ENCODE measurements at regions not wholly inside any gene's neighbourhood (a gene's known extent, or its start where the extent isn't known, plus 50 kb on each side); places are given as distances from the start of the nearest gene placed in this dataset.
A peak's percentile ranks its signal among the peaks of the same experiment; 100 is the strongest.

DNA sequence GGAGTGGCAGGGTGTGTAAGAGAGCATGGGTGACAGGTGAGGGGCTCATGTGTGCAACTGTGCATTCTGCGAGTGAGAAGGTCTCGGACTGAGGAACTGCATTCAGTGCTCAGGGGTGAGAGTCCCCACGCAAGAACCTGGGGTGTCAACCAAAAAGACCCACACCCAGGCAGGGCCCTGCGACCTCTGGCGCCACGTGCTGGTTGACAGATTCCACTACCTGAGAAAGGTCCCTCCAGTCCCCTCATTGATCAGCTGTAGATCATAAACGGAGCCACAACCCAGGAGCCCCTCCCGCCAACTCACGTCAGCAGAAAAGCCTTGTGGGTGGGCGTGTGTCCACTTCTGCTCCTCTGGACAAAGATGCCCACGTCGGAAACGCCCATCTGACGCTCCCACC, 98.7 kb downstream of the ASCL4 start:
- no peak for DNase-seq
- H3K27ac ChIP-seq: no peak overlapping the region
- H3K9me3 ChIP-seq: no peaks in the 10 kb centered on the region
- no peaks in the 10 kb centered on the region for H3K27me3 ChIP-seq
- H3K4me3 ChIP-seq: no peak overlapping the region
- TF ChIP-seq POLR2A (IDR thresholded peaks at IDR 0.05): no peak
- TF ChIP-seq CTCF (IDR thresholded peaks at IDR 0.05): no peak
- H3K36me3 ChIP-seq: no peaks in the 10 kb centered on the region
- no peaks in the 10 kb centered on the region for H3K4me1 ChIP-seq

DNA sequence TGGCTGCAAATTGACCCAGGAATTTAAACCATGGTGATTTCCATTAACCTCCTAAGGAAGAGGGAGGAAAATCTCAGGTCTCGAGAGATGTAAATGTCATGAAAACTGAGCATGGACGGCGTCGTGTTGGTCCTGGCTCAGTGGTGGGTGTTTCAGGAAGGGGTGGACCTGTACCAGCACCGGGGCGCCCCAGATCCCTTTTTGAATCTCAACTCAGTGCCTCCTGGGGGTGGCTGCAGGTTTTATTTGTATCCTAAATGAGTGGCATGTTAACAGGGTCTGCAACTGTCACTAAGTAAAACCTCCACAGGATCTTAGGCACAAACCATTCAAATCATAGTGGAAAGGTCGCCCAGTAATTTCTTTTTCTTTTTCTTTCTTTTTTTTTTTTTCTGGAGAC, 101.3 kb downstream of the ASCL4 start:
- no peak for TF ChIP-seq POLR2A (IDR thresholded peaks at IDR 0.05)
- no peak for TF ChIP-seq CTCF (IDR thresholded peaks at IDR 0.05)
- Histone ChIP-seq H3K9me3 (no peaks in the 10 kb centered on the region), H3K4me3 (no peak overlapping the region), H3K4me1 (no peaks in the 10 kb centered on the region), H3K27me3 (no peaks in the 10 kb centered on the region), H3K36me3 (no peaks in the 10 kb centered on the region), H3K27ac (no peak overlapping the region)
- no peak for DNase-seq

DNA sequence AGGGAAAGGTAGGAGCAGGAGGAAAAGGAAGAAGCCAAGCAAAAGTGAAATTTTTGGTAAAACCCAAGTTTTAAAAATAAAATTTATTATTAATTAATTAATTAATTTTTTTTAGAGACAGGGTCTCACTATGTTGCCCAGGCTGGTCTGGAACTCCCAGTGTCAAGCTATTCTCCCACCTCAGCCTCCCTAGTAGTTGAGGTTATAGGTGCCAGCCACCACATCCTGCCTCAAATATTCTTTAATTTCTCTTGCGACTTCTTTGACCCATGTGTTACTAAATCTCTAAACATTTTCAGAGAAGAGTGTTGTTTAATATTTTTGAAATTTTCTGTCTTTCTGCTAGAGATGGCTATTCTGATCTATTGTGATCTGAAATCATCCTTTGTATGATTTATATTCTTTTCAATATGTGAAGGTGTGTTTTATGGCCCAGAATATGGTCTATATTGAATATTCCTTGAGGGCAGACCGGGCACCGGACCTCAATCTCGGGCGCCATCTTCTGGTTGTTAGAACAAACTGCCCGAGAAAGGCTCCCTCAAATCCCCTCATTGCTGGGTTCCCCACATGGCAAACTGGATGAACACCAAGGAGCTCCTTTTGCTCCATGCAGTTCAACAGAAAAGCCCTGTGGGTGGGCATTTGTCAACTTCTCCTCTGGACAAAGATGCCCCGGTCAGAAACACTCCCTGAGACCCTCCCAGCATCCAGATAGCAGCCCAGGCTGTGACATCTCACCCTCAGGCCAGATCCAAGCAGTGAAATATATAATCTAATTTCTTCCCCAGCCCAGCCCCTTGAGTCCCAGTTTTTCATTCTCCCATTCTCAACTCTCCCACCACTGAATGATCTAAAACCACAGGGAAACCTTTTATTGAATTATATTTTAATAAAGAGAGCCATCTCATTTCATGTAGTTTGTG, 110.5 kb downstream of the ASCL4 start:
- Histone ChIP-seq H3K4me1 (no peaks in the 10 kb centered on the region), H3K36me3 (no peaks in the 10 kb centered on the region), H3K9me3 (no peaks in the 10 kb centered on the region), H3K27ac (no peak overlapping the region), H3K4me3 (no peak overlapping the region), H3K27me3 (no peaks in the 10 kb centered on the region)
- peak in 5 of 6 experiments; percentile 63 to 66 (median 65) for TF ChIP-seq CTCF (IDR thresholded peaks at IDR 0.05)
- no peak for TF ChIP-seq POLR2A (IDR thresholded peaks at IDR 0.05)
- peak; percentile 43 to 78 (median 61) for DNase-seq

- Histone ChIP-seq H3K27me3 (no peaks in the 10 kb centered on the region), H3K27ac (no peak overlapping the region), H3K4me1 (no peaks in the 10 kb centered on the region), H3K9me3 (no peaks in the 10 kb centered on the region), H3K36me3 (no peaks in the 10 kb centered on the region), H3K4me3 (no peak overlapping the region)
- no peak for DNase-seq
- TF ChIP-seq POLR2A (IDR thresholded peaks at IDR 0.05) (no peak), CTCF (IDR thresholded peaks at IDR 0.05) (no peak)
These were observed 114.3 kb downstream of the ASCL4 start for GRCh38 chr12:107888789-107889188.

DNA sequence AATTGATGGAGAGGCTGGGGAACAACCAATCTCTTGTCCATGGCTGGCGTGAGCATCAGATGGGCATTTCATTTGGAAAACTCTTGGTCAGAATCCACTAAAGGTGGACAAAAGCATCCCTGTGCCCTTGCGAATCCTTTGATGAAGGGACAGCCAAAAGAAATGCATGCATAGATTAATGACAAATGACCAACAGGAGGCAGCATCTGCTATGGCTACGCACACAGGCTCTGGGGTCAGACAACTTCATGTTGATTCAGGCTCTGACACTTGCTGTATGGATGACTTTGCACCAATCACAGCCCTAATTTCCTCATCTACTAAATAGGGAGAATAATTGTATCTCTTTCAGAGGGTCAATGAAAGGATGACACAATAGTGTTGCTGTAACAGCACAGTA, 117.5 kb downstream of the ASCL4 start:
- no peaks in the 10 kb centered on the region for H3K36me3 ChIP-seq
- DNase-seq: no peak
- no peak overlapping the region for H3K27ac ChIP-seq
- no peaks in the 10 kb centered on the region for H3K9me3 ChIP-seq
- H3K27me3 ChIP-seq: no peaks in the 10 kb centered on the region
- no peaks in the 10 kb centered on the region for H3K4me1 ChIP-seq
- TF ChIP-seq CTCF (IDR thresholded peaks at IDR 0.05) (peak in 2 of 6 experiments; percentile 13 to 22), POLR2A (IDR thresholded peaks at IDR 0.05) (no peak)
- H3K4me3 ChIP-seq: no peak overlapping the region

Measured in Peyer's patch (tissue), 4 donors.